HG03378 (cell line): ENCODE measurements at regions not wholly inside any gene's neighbourhood (a gene's known extent, or its start where the extent isn't known, plus 50 kb on each side); places are given as distances from the start of the nearest gene placed in this dataset.

ENCODE experiments used
- ATAC-seq: cut with Tn5 transposase; IDR thresholded peaks from one replicate; pipeline ENCODE4 v1.9.1; 2021; ENCODE audit warnings: mild to moderate bottlenecking, moderate library complexity; ENCODE audit not compliant: unreplicated experiment

GRCh38 chr1:106459418-106459817, 597.1 kb upstream of the PRMT6 start:
- no peak for ATAC-seq

- no peak for ATAC-seq
Measured at GRCh38 chr1:106465666-106466065, 590.8 kb upstream of the PRMT6 start.

GRCh38 chr1:106480629-106481028, 575.8 kb upstream of the PRMT6 start:
- ATAC-seq = no peak

DNA sequence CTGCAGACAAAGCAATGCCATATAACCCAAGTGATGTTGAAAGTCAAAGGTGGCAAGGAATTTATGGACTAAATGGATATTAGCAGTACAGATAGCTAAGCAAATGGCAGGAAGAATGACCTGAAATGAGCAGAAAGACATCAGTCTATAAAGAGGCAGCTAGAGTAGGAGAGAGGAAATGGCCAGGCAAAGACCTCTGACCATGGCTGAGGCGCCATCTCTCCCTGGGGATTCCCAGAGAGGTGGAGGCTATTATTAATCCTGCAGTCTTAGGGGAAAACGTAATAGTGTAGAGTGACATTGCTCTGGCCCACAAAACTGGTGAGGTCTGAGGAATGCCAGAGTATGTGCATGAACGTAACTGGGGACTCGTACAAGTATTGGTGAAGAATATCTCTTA, 563.6 kb upstream of the PRMT6 start:
- ATAC-seq = no peak

DNA sequence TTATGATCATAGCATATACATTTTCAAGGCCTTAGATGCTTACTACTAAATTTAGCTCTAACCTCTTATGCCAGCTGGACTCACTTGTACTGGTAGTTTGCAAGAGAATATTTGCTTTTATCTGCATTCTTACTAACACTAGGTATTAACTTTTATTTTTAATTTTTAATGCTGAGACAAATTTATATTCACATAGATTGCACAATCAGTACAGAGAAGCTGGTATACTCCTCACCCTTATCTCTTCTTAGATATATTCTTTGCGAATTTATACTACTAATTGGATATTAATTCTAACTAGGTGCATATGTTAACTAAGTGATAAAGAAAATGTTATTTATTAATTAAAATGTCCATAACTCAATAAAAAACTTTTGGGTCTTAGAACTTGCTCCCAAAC, 561.8 kb upstream of the PRMT6 start:
- ATAC-seq = no peak

GRCh38 chr1:106498238-106498637, 558.2 kb upstream of the PRMT6 start:
- ATAC-seq = no peak

DNA sequence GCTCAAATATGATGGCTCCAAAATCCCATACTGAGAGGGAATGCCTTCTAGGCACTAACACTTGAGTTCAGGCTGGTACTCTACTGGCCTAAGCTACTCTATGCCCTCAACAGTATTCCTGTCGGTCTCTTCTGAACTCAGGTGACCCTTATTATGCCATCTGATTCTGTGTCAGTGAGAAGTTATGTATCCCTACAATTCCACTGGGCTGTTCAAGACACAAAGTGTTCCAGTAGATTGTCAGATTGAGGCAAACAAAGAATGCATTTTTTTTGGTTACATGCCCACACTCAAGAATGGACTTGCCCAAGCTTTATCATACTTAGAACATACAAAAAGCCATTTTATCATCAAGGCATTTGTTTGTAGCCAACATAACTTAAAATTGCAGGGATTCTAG, 553.8 kb upstream of the PRMT6 start:
- no peak for ATAC-seq

DNA sequence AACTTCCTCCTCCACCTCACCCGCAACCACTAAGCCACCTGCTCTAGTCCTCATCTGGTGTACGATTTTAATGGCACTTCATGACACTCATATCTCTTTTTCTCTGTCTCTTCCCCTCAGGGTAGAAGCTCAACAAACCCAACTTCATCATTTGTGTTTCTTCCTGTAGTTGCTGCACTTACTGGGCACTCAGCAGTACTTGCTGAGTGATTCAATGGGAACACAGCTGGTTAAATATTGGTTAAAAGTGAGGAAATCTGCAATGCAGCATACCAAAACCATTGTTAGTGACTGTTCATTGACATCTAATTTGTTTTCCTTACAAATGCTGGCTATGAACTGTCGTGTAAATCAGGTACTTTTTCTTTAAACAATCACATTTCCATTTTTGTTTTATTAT, 541.1 kb upstream of the PRMT6 start:
- ATAC-seq = no peak

- no peak for ATAC-seq
Measured at GRCh38 chr1:106517224-106517623, 539.2 kb upstream of the PRMT6 start.

GRCh38 chr1:106523497-106523896, 533.0 kb upstream of the PRMT6 start:
- no peak for ATAC-seq

GRCh38 chr1:106524631-106525030, 531.8 kb upstream of the PRMT6 start:
- no peak for ATAC-seq

GRCh38 chr1:106526650-106527049, 529.8 kb upstream of the PRMT6 start:
- no peak for ATAC-seq

DNA sequence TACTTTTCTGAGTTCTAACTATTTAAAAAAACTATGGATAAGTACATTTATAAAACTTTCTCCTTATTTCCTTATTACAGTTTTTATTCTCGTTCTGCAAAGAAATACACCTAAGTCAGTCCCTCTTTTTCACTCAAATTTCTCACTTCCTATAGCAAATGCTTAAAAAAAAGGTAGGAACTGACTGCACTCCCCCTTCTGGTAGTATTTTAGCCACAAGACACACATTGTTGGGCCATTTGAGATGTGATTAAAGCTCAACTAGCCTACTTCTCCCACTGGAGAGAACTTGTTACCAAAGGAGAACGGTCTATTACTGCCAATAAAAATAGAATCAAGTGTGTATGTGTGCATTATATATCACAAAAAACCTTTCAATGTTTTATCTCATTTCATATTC, 521.9 kb upstream of the PRMT6 start:
- ATAC-seq = no peak

DNA sequence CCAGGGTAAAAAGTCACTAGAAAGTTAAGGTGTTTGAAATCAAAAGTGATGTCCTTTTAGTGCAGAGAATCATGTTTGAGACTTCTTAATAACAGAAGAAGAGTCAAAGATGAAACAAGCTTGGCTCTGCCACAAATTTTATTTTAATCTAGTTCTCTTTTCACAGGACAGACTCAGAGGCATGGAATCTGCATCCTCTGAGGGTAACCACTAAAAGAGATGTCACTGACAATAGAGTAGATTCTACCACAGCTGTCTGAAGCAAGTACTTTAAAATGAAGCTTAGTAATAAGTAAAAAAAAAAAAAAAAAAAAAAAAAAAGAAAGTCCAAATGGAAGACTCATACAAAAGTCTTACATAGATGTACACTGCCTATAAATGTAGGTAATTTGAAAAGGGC, 519.7 kb upstream of the PRMT6 start:
- ATAC-seq = no peak

DNA sequence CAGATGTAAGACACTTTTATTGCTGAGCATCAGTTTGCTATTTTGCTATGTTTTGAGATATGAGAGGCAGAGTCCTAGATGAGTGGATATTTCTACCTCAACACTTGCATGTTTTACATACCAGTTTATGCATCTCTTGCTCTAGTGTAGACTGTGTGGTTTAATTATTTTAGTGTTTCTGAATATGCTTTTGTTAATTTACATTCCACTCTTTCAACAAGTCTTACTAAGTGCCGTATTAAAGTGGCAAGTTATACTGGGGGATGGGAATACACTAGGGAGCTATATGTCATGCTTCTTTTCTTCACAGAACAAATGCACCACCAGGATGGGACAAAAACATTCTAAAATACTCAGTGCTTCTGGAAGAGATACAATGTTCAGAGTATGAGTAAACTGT, 507.7 kb upstream of the PRMT6 start:
- ATAC-seq = no peak

DNA sequence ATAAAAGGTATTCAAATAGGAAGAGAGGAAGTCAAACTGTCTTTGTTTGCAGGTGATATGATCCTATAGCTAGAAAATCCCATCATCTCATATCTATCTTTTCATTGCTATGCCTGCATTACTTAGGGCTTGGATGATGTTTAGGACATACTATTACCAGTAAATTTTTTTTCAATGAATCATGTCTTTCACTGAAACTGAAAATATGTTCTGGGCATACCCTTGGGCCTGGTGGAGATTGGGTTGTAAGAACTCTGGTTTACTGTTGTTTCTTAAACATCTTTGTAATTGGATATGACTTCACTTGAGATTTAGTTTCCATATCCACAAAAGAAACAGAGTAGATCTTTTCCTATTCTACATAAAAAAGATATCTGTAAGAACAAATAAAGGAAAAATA, 502.2 kb upstream of the PRMT6 start:
- no peak for ATAC-seq

DNA sequence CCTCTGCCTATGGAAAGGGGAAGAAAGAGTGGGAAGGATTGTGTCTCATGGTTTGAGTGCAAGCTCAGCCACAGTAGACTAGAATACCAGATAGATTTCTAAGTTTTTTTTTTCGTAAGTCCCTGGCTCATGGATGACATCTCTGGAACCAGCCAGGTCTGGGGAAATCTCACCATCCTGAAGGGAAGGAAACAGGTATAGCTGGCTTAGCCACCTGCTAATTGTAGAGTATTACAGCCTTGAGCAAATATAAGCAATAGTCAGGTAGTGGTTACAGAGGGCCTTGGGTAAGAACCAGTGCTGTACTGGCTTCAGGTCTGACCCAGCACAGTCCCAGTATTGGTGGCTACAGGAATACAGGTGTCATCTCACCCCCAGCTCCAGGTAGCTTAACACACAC, 500.9 kb upstream of the PRMT6 start:
- ATAC-seq = no peak

DNA sequence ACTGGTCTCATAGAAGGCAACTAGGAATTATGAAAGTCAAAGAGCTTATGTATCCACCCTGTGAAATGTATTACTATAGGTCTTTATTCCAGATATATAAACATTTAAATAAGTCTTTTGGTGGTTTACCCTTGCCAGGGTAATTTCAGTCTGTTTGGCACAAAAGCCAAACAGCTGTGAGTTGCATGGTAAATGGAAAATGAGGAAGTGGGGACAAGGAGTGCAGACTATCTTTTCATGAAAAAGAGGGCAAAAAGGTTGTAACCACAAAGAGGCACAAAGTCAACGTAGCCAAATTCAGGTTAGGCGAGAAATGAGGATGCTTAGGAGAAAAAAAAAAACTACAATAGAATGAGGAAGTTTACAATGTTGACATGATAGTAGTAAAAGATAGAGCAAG, 492.3 kb upstream of the PRMT6 start:
- ATAC-seq = no peak

DNA sequence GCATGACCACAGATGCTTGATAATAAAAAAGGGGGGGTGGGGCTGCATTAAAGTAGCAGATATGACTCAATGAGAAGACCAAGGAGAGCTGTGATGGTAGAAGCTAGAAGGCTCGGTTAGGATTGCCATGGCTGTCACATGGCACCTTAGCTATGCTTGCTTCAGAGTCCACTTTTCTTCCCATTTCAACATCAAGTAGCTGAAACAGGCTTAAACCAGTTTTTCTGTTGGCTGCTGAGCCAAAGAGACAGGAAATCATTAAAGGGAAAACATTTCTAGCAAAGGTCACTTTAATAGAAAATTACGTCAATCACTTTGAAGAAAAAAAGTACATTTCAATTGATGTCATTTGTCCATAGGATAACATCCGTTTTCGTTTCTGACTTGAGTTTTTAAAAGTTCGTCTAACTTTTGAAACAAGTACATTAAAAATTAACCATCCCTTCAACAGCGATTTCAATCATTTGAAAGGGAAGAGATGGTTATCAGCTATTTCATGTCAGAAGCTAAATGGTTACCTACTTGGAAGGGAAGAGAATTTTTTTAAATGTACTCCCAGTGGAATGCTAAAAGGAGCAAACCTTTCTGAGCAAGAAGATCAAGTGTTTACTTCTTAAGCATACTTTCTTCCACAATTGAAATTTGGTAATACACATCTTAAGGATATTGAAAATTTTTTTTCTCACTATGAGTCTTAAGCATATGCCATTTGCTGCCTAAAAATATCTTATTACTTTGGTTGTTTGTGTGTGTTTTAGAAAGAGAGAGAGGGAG, 488.1 kb upstream of the PRMT6 start:
- no peak for ATAC-seq

- ATAC-seq = no peak
Measured at GRCh38 chr1:106571109-106571508, 485.4 kb upstream of the PRMT6 start.

DNA sequence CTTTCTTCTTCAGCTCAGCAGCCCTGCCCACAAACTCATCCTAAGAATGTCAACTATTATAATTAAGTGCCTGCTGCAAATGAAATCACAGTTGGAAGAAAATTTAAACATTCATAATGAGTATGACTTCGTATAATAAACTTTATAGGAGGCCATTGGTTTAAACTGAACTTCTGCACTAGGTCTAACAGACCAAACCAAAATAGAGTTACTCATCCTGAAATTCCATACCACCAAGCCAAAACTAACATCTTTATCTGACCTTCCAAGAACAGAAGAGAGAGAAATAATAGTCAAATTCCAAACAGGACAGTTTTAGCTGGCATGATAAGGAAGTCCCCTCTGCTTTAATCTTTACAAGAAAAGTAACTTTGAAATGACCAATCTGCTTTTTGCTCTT, 472.4 kb upstream of the PRMT6 start:
- no peak for ATAC-seq

- ATAC-seq = no peak
Measured at GRCh38 chr1:106584676-106585075, 471.8 kb upstream of the PRMT6 start.

GRCh38 chr1:106600626-106601025, 455.8 kb upstream of the PRMT6 start:
- ATAC-seq = no peak
